Activated CD4-positive, alpha-beta memory T cell treated with anti-CD3 and anti-CD28 coated beads for 36 hours (primary cell): ENCODE measurements at regions not wholly inside any gene's neighbourhood (a gene's known extent, or its start where the extent isn't known, plus 50 kb on each side); places are given as distances from the start of the nearest gene placed in this dataset.

Experiments
- CTCF ChIA-PET: fragments of 350-600 bp; sonication (Branson Sonifier 250); formaldehyde crosslinking; loops from one replicate; lab custom pipeline; 2021; ENCODE audit warnings: antibody characterized with exemption, inconsistent platforms; lab: Charles Lee
- POLR2A ChIA-PET: fragments of 350-600 bp; sonication (Branson Sonifier 250); formaldehyde crosslinking; loops from one replicate; lab custom pipeline; 2021; ENCODE audit warnings: antibody characterized with exemption; lab: Charles Lee
- DNase-seq: peaks from one replicate; pipeline ENCODE4 v3.0.0-alpha.2; 2020
- H3K27ac Mint-ChIP-seq: one replicate; pipeline ENCODE4 v1.8.0; 2021; ENCODE audit warnings: mixed read lengths
- H3K27me3 Mint-ChIP-seq: one replicate; pipeline ENCODE4 v1.8.0; 2021; ENCODE audit warnings: mixed read lengths
- H3K36me3 Mint-ChIP-seq: one replicate; pipeline ENCODE4 v1.8.0; 2021; ENCODE audit warnings: mixed read lengths
- H3K4me1 Mint-ChIP-seq: one replicate; pipeline ENCODE4 v1.8.0; 2021; ENCODE audit warnings: low read depth, mixed read lengths
- H3K4me3 Mint-ChIP-seq: one replicate; pipeline ENCODE4 v1.8.0; 2021; ENCODE audit warnings: mild to moderate bottlenecking, mixed read lengths
- H3K9me3 Mint-ChIP-seq: one replicate; pipeline ENCODE4 v1.8.0; 2021; ENCODE audit warnings: mixed read lengths
- intact Hi-C: fragments of 100-400 bp; cut with micrococcal nuclease; formaldehyde crosslinking; loops from one replicate; pipeline ENCODE4 v1.15.1; 2023

DNA sequence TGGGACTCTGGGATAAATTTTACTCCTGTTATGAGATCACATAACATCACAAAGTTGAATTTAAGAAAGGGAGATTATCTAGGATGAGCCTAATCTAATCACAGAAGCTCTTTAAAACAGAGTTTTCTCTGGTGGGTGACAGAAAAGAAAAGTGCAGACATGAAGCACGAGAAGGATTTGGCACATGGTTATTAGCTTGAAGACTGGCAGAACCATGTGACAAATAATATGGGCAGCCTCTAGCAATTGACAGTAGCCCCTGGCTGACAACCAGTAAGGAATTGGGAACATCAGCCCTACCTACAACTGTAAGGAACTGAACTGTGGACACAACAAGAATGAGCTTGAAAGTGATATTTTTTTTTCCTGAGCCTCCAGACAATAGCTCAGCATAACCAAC lies 243.1 kb downstream of the HTR1A start:
- H3K4me1 Mint-ChIP-seq = no peaks in the 10 kb centered on the region
- POLR2A ChIA-PET = no interaction called here
- H3K27ac Mint-ChIP-seq = no peak overlapping the region
- no peaks in the 10 kb centered on the region for H3K27me3 Mint-ChIP-seq
- intact Hi-C loops = no loop called here
- no peak for DNase-seq
- CTCF ChIA-PET = no interaction called here
- no peak overlapping the region for H3K4me3 Mint-ChIP-seq
- no peaks in the 10 kb centered on the region for H3K9me3 Mint-ChIP-seq
- no peaks in the 10 kb centered on the region for H3K36me3 Mint-ChIP-seq

- no peak overlapping the region for H3K27ac Mint-ChIP-seq
- CTCF ChIA-PET = no interaction called here
- POLR2A ChIA-PET = no interaction called here
These were observed 262.0 kb downstream of the HTR1A start for GRCh38 chr5:63700241-63700640.

DNA sequence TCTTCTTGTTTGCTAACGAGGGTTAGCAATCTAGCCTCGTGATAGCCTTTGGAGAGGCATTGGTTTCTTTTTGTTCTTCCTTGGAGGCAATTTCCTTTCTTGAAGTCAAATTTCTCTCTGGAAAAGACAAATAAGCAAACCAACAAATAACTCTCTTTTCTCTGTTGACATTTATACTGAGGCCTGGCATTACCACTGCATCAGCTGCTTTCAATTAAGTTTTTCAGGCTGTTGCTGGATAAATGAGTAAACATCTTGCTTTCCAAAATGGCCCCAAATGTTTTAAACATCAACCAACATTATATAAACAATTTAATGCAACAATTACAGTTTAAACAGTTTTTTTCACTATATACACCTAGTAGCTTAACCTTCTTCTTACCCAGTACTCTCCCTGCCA lies 264.4 kb downstream of the HTR1A start:
- POLR2A ChIA-PET = no interaction called here
- intact Hi-C loops = no loop called here
- CTCF ChIA-PET = no interaction called here
- no peak overlapping the region for H3K27ac Mint-ChIP-seq
- no peaks in the 10 kb centered on the region for H3K4me1 Mint-ChIP-seq
- DNase-seq = no peak
- H3K36me3 Mint-ChIP-seq = no peaks in the 10 kb centered on the region
- peaks cover 6% of the 10 kb centered on the region for H3K9me3 Mint-ChIP-seq
- H3K4me3 Mint-ChIP-seq = no peak overlapping the region
- H3K27me3 Mint-ChIP-seq = no peaks in the 10 kb centered on the region

More at GRCh38 chr5:63700241-63700640, 262.0 kb downstream of the HTR1A start:
- DNase-seq = no peak
- H3K4me1 Mint-ChIP-seq = no peaks in the 10 kb centered on the region
- intact Hi-C loops = no loop called here
- H3K9me3 Mint-ChIP-seq = peaks cover 6% of the 10 kb centered on the region
- H3K36me3 Mint-ChIP-seq = no peaks in the 10 kb centered on the region
- no peaks in the 10 kb centered on the region for H3K27me3 Mint-ChIP-seq
- H3K4me3 Mint-ChIP-seq = no peak overlapping the region

- Mint-ChIP-seq H3K4me3 (no peak overlapping the region), H3K27me3 (no peaks in the 10 kb centered on the region), H3K36me3 (no peaks in the 10 kb centered on the region), H3K9me3 (peaks cover 2% of the 10 kb centered on the region), H3K27ac (no peak overlapping the region), H3K4me1 (no peaks in the 10 kb centered on the region)
- intact Hi-C loops = no loop called here
- DNase-seq = no peak
- CTCF ChIA-PET = no interaction called here
- POLR2A ChIA-PET = no interaction called here
These were observed 271.7 kb downstream of the HTR1A start for GRCh38 chr5:63690546-63690945.

- ChIA-PET CTCF (no interaction called here), POLR2A (no interaction called here)
- Mint-ChIP-seq H3K4me3 (no peak overlapping the region), H3K4me1 (no peaks in the 10 kb centered on the region), H3K9me3 (peaks cover 2% of the 10 kb centered on the region), H3K27ac (no peak overlapping the region), H3K36me3 (no peaks in the 10 kb centered on the region), H3K27me3 (no peaks in the 10 kb centered on the region)
- no peak for DNase-seq
- intact Hi-C loops = no loop called here
These were observed 274.3 kb downstream of the HTR1A start for GRCh38 chr5:63687854-63688516.

DNA sequence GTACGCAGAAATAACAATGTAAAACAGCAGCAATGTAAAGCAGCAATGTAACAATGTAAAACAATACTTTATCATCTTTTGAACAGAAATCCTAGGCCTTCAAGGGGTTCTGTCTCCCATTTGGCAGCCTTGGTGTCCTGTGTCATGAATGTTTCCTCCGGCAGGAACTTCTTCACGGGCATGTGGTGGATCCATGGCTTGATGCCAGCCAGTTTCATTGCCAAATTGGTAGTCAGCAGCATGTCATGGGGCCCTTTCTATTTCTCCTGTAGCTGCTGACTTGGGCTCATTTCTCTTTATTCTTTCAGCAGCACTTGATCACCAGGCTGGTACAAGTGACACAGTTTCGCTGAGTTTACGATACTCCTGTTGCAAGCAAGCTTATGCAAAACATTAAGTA lies 275.3 kb downstream of the HTR1A start:
- no peak for DNase-seq
- intact Hi-C loops = no loop called here
- no peaks in the 10 kb centered on the region for H3K36me3 Mint-ChIP-seq
- H3K27me3 Mint-ChIP-seq = no peaks in the 10 kb centered on the region
- ChIA-PET POLR2A (no interaction called here), CTCF (no interaction called here)
- H3K4me1 Mint-ChIP-seq = no peaks in the 10 kb centered on the region
- H3K9me3 Mint-ChIP-seq = peaks cover 4% of the 10 kb centered on the region
- no peak overlapping the region for H3K4me3 Mint-ChIP-seq
- no peak overlapping the region for H3K27ac Mint-ChIP-seq

DNA sequence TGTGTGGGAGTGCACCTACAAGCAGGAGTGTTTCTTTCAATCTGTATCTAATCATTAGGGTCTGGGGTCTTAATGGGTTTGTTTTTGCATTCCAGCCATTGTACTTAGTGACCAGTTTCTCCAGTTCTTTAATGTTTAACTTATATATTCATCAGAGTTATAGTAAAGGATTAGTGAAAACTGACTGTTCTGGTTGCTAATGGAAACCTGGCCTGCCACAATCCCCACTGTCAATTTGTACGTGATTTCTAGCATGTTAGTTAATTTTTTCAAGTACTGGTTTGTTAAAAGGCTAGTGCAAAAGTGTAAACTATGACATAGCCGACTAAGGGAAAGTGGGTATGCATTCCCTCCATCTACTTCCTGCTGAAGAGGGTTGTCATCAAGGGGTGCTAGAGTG lies 276.1 kb downstream of the HTR1A start:
- no peak overlapping the region for H3K27ac Mint-ChIP-seq
- DNase-seq = no peak
- no peak overlapping the region for H3K4me3 Mint-ChIP-seq
- peaks cover 1% of the 10 kb centered on the region for H3K9me3 Mint-ChIP-seq
- ChIA-PET CTCF (no interaction called here), POLR2A (no interaction called here)
- H3K36me3 Mint-ChIP-seq = no peaks in the 10 kb centered on the region
- intact Hi-C loops = no loop called here
- no peaks in the 10 kb centered on the region for H3K4me1 Mint-ChIP-seq
- no peaks in the 10 kb centered on the region for H3K27me3 Mint-ChIP-seq

DNA sequence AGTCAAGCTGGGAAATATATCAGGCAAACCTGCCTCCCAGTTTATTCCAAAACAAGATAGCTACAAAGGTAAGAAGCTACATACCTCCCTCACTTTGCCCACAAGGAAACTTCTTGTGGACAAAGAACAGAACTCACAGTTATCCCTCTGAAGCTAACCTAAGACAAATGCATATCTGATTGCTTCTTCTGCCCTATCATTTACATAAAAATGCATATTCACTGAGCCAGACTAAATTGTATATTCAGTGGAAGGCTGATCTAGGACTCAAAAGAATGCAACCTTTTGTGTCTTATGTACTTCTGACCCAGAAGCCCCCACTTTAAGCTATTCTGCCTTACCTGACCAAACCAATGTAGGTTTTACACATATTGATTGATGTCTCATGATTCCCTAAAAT lies 276.8 kb downstream of the HTR1A start:
- peaks cover 1% of the 10 kb centered on the region for H3K9me3 Mint-ChIP-seq
- H3K27ac Mint-ChIP-seq = no peak overlapping the region
- DNase-seq = no peak
- H3K36me3 Mint-ChIP-seq = no peaks in the 10 kb centered on the region
- intact Hi-C loops = no loop called here
- no peaks in the 10 kb centered on the region for H3K4me1 Mint-ChIP-seq
- no peak overlapping the region for H3K4me3 Mint-ChIP-seq
- H3K27me3 Mint-ChIP-seq = no peaks in the 10 kb centered on the region
- ChIA-PET CTCF (no interaction called here), POLR2A (no interaction called here)

DNA sequence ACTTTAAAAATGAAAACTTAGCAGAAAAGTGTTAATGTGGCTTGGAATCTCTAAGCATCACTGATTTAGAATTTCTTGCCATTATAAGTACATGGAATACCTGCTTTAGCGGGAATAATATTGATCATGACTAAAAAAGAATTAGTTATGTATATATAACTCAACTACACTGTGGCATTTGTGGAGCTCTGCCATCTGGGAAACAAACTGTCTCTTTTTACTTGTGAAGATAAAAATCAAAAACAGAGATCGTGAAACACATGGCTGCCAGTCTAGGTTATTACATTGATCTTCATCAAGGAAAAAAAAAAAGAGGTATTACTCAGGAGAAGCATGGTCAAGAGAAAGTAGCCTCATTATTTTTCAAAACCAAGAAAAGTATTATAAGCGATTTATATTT lies 287.4 kb downstream of the HTR1A start:
- Mint-ChIP-seq H3K36me3 (no peaks in the 10 kb centered on the region), H3K4me1 (no peaks in the 10 kb centered on the region), H3K4me3 (no peak overlapping the region), H3K27ac (no peak overlapping the region), H3K27me3 (no peaks in the 10 kb centered on the region), H3K9me3 (peaks cover 17% of the 10 kb centered on the region)
- intact Hi-C loops = no loop called here
- POLR2A ChIA-PET = no interaction called here
- no peak for DNase-seq
- CTCF ChIA-PET = no interaction called here

DNA sequence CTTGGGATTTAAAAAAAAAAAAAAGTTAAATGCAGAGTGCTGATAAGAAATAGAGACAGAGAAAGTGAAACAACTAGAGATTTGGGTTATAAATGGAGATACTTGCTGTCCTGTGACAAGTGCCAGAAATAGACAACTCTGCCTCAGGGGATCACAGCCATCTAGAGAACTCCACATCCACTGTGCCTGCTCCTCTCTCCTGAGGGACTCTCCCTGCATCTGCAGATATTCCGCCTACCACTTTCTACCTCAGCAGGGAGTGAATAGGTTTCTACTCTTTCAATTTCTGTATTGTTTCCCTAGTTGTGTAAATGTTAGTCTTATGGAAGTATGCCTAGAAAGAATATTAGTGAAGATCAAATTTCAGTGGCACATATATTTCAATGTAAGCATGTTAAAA lies 307.2 kb downstream of the HTR1A start:
- no peaks in the 10 kb centered on the region for H3K9me3 Mint-ChIP-seq
- no peak overlapping the region for H3K27ac Mint-ChIP-seq
- no peak overlapping the region for H3K4me3 Mint-ChIP-seq
- H3K36me3 Mint-ChIP-seq = no peaks in the 10 kb centered on the region
- intact Hi-C loops = no loop called here
- POLR2A ChIA-PET = no interaction called here
- no peaks in the 10 kb centered on the region for H3K4me1 Mint-ChIP-seq
- CTCF ChIA-PET = no interaction called here
- no peak for DNase-seq
- no peaks in the 10 kb centered on the region for H3K27me3 Mint-ChIP-seq

GRCh38 chr5:63650581-63650980 lies 311.7 kb downstream of the HTR1A start:
- H3K36me3 Mint-ChIP-seq = no peaks in the 10 kb centered on the region
- CTCF ChIA-PET = no interaction called here
- no peak overlapping the region for H3K27ac Mint-ChIP-seq
- no peak overlapping the region for H3K4me3 Mint-ChIP-seq
- H3K9me3 Mint-ChIP-seq = peaks cover 5% of the 10 kb centered on the region
- POLR2A ChIA-PET = no interaction called here
- no peaks in the 10 kb centered on the region for H3K4me1 Mint-ChIP-seq
- intact Hi-C loops = no loop called here
- DNase-seq = no peak
- no peaks in the 10 kb centered on the region for H3K27me3 Mint-ChIP-seq

GRCh38 chr5:63648376-63648775 lies 313.9 kb downstream of the HTR1A start:
- H3K9me3 Mint-ChIP-seq = peaks cover 8% of the 10 kb centered on the region
- H3K4me1 Mint-ChIP-seq = no peaks in the 10 kb centered on the region
- DNase-seq = no peak
- CTCF ChIA-PET = no interaction called here
- no peaks in the 10 kb centered on the region for H3K36me3 Mint-ChIP-seq
- no peaks in the 10 kb centered on the region for H3K27me3 Mint-ChIP-seq
- intact Hi-C loops = no loop called here
- POLR2A ChIA-PET = no interaction called here
- no peak overlapping the region for H3K4me3 Mint-ChIP-seq
- H3K27ac Mint-ChIP-seq = no peak overlapping the region

DNA sequence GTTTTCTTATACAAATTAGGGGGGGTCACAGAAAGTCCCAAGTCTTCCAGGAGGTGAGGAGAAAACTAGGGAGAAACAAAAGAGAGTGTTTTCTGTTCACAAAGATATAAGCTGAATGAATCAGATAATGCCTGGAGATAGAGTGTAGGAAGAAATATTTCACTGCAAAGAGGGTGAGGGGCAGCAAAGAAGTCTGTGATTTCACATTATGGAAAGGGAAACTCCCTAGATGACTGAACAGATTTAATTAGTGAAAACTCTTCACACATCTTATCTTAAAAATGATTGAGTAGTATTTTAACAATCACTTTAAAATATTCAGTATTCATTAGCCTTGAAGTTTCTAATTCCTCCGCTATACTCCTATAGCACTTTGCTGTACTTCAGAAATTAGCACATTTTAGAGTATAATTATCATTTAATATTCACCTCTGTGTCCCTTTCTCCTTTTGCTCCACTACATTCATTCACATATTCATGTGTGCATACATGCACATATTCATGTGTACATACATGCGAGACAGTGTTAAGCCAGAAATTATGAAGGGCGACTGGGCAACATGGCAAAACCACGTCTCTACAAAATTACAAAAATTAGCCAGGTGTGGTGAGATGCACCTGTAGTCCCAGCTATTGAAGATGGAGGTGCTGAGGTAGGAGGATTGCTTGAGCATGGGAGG lies 332.2 kb downstream of the HTR1A start:
- Mint-ChIP-seq H3K27ac (no peak overlapping the region), H3K36me3 (no peaks in the 10 kb centered on the region), H3K27me3 (no peaks in the 10 kb centered on the region), H3K4me1 (no peaks in the 10 kb centered on the region), H3K4me3 (no peak overlapping the region), H3K9me3 (peaks cover 10% of the 10 kb centered on the region)
- CTCF ChIA-PET = no interaction called here
- intact Hi-C loops = no loop called here
- POLR2A ChIA-PET = no interaction called here
- no peak for DNase-seq
